GM19035 (cell line): ENCODE measurements at regions not wholly inside any gene's neighbourhood (a gene's known extent, or its start where the extent isn't known, plus 50 kb on each side); places are given as distances from the start of the nearest gene placed in this dataset.

Source experiments
- ATAC-seq: cut with Tn5 transposase; IDR thresholded peaks from one replicate; pipeline ENCODE4 v1.9.1; 2021; ENCODE audit not compliant: unreplicated experiment

GRCh38 chr22:25510876-25511275 is 53.6 kb upstream of the GRK3 start:
- ATAC-seq: no peak

- ATAC-seq: no peak
These were observed 52.8 kb upstream of the GRK3 start for GRCh38 chr22:25511725-25512124.

GRCh38 chr22:25514436-25515180 is 49.9 kb upstream of the GRK3 start:
- ATAC-seq: no peak
